Activated naive CD4-positive, alpha-beta T cell (primary cell): ENCODE measurements at regions not wholly inside any gene's neighbourhood (a gene's known extent, or its start where the extent isn't known, plus 50 kb on each side); places are given as distances from the start of the nearest gene placed in this dataset.

Source experiments
- DNase-seq, 4 experiments: peaks; one replicate each; lab custom pipeline; 2025; lab: John Stamatoyannopoulos, UW

DNA sequence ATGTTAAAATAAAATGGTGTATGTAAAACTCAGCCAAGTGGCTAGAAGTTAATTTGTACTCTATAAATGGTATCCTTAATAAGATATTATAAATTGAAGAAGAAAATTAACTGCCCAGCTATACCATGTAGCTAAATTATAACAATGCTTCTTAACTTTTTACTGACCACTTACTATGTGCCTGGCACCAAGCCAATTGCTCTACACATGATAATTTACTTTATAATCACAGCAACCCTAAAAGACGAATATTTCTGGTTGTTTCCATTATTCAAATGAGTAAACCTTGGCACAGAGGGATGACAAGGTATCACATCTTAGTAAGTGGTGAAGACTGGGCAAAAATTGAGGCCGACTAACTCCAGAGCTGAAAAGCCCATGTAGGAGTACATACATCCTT, 1506.6 kb downstream of the PCDH7 start:
- no peak for DNase-seq

DNA sequence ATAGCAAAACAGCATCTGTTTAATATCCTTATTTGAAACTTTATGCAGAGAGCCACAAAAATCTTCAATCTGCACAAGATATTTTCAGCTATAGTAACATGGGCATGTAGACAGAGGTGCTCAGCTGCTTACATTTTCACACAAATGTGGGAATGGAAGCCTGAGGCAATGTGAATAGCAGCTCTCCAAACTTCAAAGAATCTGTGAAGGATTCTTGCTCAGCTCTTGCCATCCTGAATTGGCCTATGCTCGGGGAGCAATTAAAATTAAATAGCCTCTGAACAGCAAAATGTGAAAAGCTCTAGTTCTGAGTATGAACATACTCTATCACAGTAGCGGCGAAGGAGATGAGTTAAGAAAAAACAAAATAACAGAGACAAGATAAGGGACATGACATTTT, 1523.8 kb downstream of the PCDH7 start:
- DNase-seq = no peak

DNA sequence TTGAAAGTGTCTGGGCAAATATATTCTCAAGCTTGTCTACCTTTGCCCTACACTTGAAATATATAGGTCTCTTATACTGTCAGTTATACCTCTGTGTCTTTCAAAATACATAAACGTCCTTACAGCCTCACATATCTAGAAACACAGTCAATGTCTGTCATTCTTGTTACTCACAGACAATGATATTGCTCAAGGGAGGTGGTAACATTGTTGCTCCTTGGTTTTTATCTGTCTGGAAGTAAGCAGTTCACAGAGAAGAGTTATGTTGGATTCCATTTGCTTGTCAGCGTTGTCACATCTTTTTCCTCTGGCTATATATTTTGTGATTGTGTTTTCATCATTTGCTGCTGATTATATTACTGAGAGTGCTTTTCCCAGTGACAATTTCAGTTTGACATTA, 1528.9 kb downstream of the PCDH7 start:
- no peak for DNase-seq

DNA sequence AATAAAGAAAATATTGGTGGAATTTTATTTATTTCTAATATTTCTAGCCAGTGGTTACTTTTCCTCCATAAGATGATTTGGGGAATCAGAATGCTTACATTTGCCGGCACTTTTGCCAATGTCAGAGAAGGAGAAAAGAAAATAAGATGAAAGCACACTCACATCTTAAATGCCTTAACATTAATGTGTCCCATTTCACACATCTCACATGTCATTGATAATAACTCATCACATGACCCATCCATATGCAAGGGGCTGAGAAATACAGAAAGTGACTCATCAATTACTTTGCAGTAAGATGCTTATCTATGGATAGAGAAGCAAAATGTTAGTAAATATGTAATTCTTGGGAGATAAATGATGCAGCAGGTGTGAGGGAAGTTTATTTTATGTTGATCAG, 1531.0 kb downstream of the PCDH7 start:
- DNase-seq = no peak

DNA sequence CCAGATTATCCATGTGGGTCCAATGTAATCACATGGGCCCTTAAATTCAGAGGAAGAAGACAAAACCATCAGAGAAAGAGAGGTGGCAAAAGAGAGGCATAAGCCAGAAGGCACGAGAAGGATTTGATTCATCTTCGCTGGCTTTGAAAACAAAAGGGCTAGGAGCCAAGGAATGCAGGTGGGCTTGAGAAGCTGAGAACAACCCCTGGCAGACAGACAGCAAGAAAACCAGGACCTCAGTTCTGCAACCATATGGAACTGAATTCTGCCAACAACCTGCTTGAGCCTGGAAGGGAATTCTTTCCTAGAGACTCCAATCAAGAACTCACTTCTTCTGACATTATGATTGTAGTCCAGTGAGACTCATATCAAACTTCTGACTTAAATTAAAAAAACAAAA, 1531.8 kb downstream of the PCDH7 start:
- no peak for DNase-seq

DNA sequence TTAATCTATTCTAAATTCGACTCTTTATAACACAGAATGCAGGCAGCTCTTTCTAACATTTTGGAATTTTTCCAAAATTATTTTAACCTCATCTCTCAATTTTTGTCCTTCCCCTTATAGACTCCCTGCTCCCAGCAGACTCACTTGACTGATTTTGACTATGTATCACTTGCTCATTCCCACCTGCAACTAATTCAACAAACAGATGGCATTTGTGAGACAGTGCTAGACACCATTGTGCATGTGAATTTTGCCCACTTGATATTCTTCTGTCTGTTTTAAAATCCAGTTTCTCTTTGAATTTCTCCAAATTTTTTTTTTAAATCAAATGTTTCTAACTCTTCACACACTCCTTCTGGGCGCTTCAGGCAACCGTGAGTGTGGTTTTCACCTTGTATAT, 1534.0 kb downstream of the PCDH7 start:
- DNase-seq = no peak

DNA sequence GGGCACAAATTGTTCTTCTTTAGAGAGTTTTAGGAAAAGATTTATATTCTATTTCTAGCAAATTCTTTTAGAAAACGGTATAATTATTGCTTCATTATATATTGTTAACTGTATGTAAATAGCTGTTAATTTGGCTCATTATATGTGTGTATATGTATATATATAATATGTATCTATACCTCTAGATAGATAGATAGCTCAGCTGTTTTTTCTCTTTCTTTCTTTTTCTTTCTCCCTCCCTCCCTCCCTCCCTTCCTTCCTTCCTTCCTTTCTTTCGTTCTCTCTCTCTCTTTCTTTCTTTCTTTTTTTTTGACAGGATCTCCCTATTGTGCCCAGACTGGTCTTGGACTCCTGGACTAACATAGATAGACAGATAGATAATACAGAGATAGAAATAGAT, 1538.8 kb downstream of the PCDH7 start:
- no peak for DNase-seq

DNA sequence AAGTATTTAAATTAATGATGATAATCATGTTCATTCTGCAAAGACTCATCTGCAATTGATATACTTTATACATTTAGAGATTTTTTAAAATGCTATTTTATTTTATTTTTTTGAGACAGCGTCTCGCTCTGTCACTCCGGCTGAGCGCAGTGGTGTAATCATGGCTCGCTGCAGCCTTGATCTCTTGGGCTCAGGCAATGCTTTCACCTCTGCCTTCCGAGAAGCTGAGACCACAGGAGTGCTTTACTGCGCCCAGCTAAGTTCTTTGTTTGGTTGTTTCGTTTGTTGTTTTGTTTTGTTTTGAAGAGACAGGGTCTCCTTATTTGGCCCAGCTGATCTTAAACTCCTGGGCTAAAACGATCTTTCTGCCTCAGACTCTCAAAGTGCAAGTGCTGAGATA, 1541.0 kb downstream of the PCDH7 start:
- DNase-seq = no peak

DNA sequence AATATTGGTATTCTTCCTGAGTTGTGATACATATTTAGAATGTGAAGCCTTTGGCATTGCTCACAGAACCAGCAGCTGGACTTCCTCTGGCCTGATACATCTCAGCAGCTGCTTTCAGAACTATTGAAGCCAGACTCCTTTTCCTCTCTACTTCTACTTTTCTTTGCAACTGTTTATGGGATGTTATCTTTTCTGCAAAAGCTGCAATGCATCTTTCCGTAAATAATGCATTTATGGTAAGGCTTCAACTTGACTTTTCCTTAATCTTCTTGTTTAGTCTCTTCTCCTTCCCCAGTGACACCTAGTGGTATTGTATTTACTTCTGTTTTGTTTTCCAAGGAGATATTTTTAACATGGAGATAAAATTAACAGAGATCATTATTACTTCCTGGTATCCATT, 1548.7 kb downstream of the PCDH7 start:
- no peak for DNase-seq

DNA sequence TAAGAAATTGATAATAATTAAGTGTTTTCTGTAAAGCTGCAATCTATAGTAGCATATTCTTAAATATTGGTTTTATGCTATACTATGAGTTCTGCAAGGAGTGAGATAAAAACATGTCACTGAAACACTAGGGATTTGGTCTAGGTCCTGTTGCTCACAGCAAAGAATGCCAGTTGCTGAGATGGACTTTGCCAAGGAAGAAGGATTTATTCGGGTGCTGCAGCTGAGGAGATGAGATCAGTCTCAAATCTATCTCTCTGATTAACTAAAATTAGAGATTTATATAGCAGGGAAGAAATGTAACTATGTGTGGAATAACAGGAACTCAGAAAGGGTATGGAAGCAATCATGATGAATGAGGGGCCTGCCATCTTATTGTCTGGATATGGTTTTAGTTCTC, 1569.9 kb downstream of the PCDH7 start:
- no peak for DNase-seq

DNA sequence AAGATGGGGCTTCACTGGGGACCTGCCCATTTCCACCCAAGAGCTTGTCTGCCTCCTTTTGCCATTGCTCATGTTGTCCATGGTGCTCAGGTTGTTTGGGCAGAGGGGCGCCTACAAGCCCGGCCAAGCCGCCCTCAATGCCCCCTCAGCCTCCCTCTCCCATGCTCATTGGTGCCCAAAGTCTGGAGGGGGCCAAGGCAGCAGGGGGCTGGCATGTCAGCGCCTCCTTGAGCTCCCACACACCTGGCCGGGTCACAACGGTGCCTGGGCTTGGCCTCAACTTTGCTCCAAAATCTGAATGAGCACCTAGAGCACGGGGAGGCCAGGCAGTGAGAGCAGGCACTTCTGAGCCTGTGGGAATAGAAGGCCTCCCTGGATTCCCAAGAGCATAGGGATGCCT, 1598.8 kb downstream of the PCDH7 start:
- DNase-seq = no peak

DNA sequence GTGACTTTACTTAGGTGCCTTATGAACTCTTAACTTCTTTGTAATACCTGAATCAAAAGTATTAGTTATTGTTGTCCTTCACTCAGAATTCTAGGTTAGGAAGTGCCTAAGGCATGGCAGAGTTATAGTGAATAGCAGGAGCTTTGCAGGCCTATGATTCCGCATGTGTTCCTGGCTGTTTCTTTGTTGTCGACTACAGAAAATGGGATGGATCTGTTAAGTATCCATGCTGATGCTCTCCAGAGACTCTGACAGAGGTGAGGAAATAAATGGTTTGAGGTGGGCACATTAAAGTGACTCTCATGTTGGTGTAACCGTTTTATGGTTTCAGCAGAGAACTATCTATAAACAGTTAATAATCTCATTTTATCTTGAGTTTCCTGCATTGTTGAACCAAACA, 1601.3 kb downstream of the PCDH7 start:
- no peak for DNase-seq

DNA sequence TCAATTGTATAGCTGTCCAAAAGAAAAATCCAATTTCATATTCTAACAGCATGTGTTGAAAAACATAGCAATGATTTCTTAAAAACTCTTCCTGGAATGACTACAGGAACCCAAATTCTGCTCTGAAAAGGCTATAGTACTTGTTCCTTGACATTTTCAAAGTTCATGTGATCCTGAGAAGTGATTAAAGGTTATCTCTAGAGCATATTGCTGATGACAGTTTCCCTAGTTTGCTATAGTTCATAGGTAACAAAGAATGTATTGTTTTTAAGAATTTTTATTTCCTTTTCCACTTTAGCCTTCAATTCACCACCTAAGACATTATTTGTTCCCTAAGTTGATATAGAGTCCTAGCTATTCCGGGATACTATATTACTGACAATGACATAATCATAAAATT, 1614.6 kb downstream of the PCDH7 start:
- no peak for DNase-seq

DNA sequence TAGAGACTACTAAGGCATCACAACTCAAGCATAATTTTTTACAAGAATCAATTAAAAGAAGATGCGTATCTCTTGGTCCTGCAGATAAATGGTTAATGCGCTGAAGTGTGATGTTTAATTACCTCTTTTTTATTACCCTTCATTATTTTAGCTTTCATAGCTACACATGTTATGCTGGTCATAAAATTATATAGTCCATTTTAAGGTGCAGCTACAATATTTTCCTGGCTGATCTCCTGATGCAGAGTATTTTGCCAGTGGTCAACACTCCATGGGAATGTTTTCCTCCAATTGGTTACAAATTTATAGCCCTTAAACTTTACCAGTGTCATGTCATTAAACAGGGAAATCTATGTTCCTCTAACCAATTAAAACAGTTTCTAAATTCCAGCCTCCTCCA, 1617.2 kb downstream of the PCDH7 start:
- DNase-seq = no peak

DNA sequence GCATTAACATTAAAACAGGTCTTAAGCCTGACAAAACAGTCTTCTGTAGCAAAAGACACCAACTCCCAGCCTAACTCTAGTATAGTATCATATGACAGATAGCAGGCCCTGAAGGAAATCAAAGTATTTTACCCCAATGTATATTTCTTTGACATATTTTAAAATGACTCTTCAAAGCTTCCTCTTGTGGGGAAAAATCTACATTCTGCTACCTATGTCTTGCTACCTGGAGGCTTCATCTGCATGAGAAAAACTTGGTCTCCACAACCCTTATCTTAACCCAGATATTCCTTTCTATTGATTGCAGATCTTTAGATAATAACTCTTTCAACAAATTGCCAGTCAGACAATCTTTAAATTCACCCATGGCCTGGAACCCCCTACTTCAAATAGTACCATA, 1620.4 kb downstream of the PCDH7 start:
- no peak for DNase-seq

DNA sequence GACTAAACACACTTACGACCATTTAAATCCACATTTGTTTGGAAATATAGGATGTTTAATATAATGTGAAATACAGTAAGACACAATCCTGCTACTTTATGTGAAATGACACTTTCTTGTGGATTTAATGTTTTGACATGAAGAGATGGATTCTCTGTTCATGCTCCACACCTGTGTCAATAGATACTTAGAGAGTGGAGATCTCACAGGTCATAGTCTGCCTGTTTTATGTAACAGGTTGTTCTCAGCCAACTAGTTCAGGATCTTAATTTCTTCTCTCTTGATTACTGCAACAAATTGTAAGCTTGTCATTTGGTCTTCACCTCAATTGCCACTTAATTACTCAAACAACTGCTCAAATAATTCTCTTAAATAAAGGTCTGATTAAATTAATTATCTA, 1621.2 kb downstream of the PCDH7 start:
- no peak for DNase-seq

DNA sequence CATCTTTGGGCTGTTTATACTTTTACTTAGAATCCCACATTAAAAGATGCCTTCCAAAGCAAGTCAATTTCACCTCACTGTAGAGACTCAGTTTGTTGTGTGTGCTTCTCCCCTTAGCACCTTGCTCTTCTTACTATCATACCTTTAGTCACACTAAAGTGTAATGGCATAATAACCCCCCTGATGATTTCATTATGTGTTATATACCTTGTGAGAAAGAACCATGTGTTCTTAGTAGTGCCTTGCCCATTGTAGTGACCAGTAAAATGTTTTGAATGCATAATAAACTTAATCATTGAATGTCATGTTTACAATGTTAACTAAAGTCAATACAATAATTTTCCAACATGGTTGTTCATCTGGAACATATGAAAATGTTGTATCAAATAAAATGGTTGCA, 1621.9 kb downstream of the PCDH7 start:
- no peak for DNase-seq

DNA sequence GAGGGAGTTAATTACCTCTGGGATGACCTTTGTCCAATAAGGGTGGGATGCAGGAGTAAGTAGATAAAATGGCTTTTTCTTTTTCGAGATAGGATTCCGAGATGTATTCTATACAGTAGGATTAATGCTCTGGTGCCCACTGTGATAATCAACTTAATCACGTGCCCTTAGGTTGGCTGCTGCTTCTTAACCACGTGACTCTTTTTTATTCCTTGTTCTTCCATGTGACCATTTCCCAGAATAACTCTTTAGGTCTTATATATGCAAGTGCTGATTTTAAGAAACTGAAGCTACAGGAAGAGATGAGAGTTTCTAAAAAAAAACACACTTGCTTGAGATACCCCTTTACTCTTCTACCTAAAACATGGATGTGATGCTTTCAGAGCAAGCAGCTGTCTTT, 1628.9 kb downstream of the PCDH7 start:
- no peak for DNase-seq

DNA sequence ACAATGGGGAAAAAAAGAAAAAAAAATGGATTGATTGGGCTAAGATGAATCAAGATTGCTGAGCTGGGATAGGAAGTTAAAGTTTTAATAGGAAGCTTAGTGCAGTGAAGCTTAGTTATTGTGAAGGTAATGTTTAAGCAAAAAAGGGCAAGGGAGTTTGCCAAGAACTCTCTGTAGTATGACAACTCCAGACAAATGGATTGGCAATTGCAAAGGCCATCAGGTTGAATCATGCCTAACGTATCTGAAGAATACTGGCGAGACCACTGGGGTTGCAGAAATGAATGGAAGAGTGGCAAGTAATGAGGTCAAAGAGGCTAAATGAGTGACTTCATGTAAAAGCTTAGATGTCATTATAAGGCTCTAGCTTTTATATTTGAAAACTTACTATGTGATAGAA, 1654.0 kb downstream of the PCDH7 start:
- no peak for DNase-seq

DNA sequence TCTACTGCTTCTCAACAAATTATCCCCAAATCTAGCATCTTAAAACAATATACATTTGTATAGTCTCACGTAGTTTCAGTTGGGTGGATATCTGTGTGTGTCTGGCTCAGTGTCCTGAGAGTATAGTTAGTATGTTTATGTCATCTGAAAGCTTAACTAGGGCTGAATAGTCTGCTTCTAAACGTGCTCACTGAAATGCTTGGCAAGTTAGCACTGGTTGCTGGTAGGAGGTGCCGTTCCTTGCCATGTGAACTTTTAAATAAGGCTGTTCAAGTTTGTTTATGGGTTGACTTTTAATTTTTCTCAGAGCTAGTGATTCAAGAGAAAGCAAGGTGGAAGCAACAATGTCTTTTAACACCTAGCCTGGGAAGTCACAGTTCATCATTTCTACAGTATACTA, 1673.6 kb downstream of the PCDH7 start:
- DNase-seq = no peak

DNA sequence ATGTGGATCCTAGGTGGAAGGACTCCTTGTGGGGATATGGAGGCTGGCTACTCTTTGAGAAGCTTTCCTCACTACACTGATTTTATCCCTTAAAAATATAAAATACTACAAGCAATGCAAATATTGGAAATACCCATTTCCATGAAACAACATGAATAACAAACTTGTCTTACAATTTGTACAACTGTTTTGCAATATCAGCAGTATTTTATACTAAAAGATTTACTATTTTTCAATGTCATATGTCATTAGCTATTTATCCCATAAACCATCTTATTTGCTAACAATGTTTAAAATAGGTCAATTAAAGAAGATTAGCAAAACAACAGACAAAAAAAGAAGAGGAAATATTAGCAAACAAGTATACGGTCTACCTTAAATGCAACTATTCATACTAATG, 1674.1 kb downstream of the PCDH7 start:
- DNase-seq = no peak

DNA sequence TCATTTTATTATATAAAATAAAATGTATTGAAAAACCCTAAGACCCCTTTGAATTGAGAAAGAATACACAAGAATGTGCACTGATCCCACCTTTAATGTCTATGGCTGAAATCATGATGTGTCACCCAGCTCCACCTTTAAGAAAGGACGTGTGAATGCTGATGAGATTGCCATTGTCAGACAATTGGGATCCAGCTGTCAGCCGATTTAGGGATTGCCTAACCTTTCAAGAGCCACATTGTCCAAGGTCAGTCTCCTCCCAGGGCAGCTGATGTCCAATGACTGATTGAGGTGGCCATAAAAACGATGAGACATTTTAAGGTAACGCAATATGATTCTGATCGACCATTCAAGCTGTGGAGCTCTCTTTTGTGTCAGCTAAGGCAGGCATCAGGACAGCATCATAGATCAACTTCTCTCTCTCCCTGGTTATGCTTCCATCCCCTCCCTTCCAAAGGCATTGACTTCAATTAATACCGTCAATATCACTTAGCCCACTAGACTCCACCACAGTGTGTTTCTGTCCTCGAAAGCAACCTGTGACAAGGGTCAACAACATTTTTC, 1676.4 kb downstream of the PCDH7 start:
- no peak for DNase-seq

DNA sequence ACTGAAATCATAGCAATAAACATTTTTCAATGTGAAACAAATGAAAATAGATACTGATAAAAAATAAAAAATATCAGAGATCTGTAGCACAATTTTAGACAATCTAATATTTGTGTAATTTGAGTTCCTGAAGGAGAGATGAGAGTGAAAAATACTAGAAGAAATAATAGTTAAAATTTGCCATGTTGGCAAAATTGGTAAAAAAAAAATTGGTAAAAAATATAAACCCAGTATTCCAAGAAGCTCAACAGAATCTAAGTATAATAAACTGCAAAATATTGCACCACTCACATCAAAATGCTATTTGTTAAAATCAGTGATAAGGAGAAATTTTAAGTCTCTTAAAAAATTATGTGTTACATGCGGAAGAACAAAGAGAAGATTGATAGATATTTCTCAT, 1680.7 kb downstream of the PCDH7 start:
- DNase-seq = no peak

DNA sequence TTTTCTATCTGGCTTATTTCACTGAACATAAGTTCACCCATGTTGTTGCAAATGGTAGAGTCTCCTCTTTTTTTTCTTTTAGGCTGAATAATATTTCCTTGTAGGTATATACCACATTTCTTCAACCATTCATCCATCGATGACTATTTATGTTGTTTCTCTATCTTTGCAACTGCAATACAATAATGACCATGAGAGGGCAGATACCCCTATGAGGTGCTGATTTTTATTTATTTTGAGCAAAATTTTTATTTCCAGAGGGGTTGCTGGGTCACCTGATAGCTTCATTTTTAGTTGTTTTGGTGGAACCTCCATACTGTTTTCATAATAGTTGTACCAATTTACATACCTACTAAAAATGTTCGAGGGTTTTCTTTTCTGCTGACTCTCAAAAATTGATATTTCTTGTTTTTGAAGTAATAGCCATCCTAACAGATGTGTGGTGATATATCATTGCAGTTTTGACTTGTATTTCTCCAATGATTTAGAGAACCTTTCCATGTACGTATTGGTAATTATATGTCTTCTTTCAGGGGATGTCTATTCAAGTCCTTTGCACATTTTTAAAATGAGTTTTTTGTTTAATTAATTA, 1697.0 kb downstream of the PCDH7 start:
- DNase-seq = no peak

DNA sequence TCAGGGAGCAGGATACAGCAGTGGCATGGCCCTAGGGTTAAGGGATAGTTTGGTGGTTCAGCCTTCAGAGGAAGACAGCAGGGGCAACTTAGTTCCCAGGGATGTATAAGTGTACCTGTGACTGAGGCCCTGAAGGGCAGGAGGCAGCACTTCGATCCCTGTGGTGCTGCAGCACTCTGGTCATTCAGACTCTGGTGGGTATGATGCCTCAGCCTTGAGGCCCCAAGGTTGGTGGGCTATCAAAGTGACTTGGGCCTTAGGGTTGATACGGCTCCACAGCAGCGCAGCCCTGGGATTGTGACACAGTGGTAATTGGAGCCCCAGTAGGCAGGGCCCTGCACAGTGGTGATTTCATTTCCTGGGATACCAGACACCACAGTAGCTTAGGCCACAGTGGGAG, 1703.1 kb downstream of the PCDH7 start:
- DNase-seq = no peak
